Endothelial cell of umbilical vein (primary cell): ENCODE measurements at regions not wholly inside any gene's neighbourhood (a gene's known extent, or its start where the extent isn't known, plus 50 kb on each side); places are given as distances from the start of the nearest gene placed in this dataset.

ENCODE experiments used
- BruUV-seq: library from RNA; stranded (reverse); fragments of 400-500 nt; replicated peaks from 2 replicates; lab custom pipeline; 2021; lab: Mats Ljungman, UMichigan
- CTCF ChIA-PET: fragments of 300-600, 350-600 bp; sonication (Branson Sonifier 250); formaldehyde crosslinking; loops from one replicate; lab custom pipeline; 2021; ENCODE audit warnings: antibody characterized with exemption, inconsistent platforms; lab: Charles Lee
- POLR2A ChIA-PET: fragments of 300-600, 350-600 bp; sonication (Branson Sonifier 250); formaldehyde crosslinking; loops from one replicate; lab custom pipeline; 2021; ENCODE audit warnings: antibody characterized with exemption, inconsistent platforms; lab: Charles Lee
- DNase-seq: peaks from one replicate; pipeline ENCODE4 v3.0.0-alpha.2; 2011; ENCODE audit warnings: low read depth, low spot score
- FAIRE-seq: peaks from 2 replicates; lab custom pipeline; 2011; peaks lifted over from hg19 to GRCh38; lab: Jason Lieb, UNC
- H2AFZ ChIP-seq: 2 replicates; pipeline ENCODE4 v1.6.0; 2012; ENCODE audit warnings: low read depth, low read length, control low read depth, inconsistent platforms
- H3K27ac ChIP-seq: 2 replicates; pipeline ENCODE4 v1.5.1; 2011; ENCODE audit warnings: low read depth, mild to moderate bottlenecking, control low read depth, low read length, moderate library complexity; ENCODE audit not compliant: insufficient read depth
- H3K27me3 ChIP-seq, 2 experiments: 2 replicates each; pipeline versions ENCODE4 v1.6.0 to v1.6.1; 2011; ENCODE audit warnings: low read length in 2 of 2, mixed read lengths in 1 of 2; ENCODE audit not compliant: control insufficient read depth in 2 of 2, insufficient read depth in 2 of 2
- H3K36me3 ChIP-seq, 2 experiments: 2 replicates in 1 of 2; 3 replicates in 1 of 2; pipeline ENCODE4 v1.5.1; 2011; ENCODE audit warnings: low read length in 2 of 2, mild to moderate bottlenecking in 1 of 2, moderate library complexity in 1 of 2; ENCODE audit not compliant: control insufficient read depth in 2 of 2, insufficient read depth in 2 of 2; ENCODE audit errors: extremely low read depth in 1 of 2
- H3K4me1 ChIP-seq: 3 replicates; pipeline ENCODE4 v1.5.1; 2011; ENCODE audit warnings: mild to moderate bottlenecking, low read length; ENCODE audit not compliant: control insufficient read depth, insufficient read depth; ENCODE audit errors: extremely low read depth
- H3K4me2 ChIP-seq: 2 replicates; pipeline ENCODE4 v1.6.1; 2011; ENCODE audit warnings: low read length, control low read depth, mixed read lengths; ENCODE audit not compliant: insufficient read depth
- H3K4me3 ChIP-seq, 3 experiments: fragments of 200-600 bp in 1 of 3; sonication (generic), shearing (Covaris generic) in 1 of 3; replicated peaks in 1 of 3; 2 replicates each; pipeline ENCODE4 v1.5.1; 2011 to 2016; ENCODE audit warnings: control low read depth in 3 of 3, low read length in 3 of 3, mild to moderate bottlenecking in 2 of 3, inconsistent platforms in 1 of 3, low read depth in 1 of 3, moderate library complexity in 1 of 3; ENCODE audit not compliant: insufficient read depth in 1 of 3
- H3K79me2 ChIP-seq: 2 replicates; pipeline ENCODE4 v1.6.0; 2012; ENCODE audit warnings: low read length, inconsistent platforms; ENCODE audit not compliant: control insufficient read depth, insufficient read depth
- H3K9ac ChIP-seq: replicated peaks from 2 replicates; pipeline ENCODE3; 2011; ENCODE audit warnings: low read length, control low read depth; ENCODE audit not compliant: insufficient read depth; ENCODE audit errors: extremely low read depth
- H3K9me1 ChIP-seq: replicated peaks from 3 replicates; pipeline ENCODE4 v1.6.0; 2011; ENCODE audit warnings: mild to moderate bottlenecking, low read length; ENCODE audit not compliant: control insufficient read depth, insufficient read depth; ENCODE audit errors: extremely low read depth
- H3K9me3 ChIP-seq: replicated peaks from 2 replicates; pipeline ENCODE4 v1.5.1; 2012; ENCODE audit warnings: low read length, inconsistent platforms; ENCODE audit not compliant: control insufficient read depth, insufficient read depth
- H4K20me1 ChIP-seq: replicated peaks from 2 replicates; pipeline ENCODE3; 2011; ENCODE audit warnings: mild to moderate bottlenecking, low read length; ENCODE audit not compliant: control insufficient read depth, insufficient read depth; ENCODE audit errors: extremely low read depth
- EZH2 ChIP-seq: IDR thresholded peaks from 2 replicates; pipeline ENCODE4 v1.6.1; 2012; ENCODE audit warnings: borderline replicate concordance, low read depth, mild to moderate bottlenecking, moderate library complexity, low read length, inconsistent platforms; ENCODE audit not compliant: severe bottlenecking
- FOS ChIP-seq: IDR thresholded peaks from 2 replicates; pipeline ENCODE4 v1.6.1; 2011; ENCODE audit warnings: mild to moderate bottlenecking, low read length, moderate library complexity, borderline replicate concordance; ENCODE audit not compliant: insufficient read depth
- GATA2 ChIP-seq: IDR thresholded peaks from 2 replicates; pipeline ENCODE4 v1.7.0; 2011; ENCODE audit warnings: low read depth, mild to moderate bottlenecking, moderate library complexity, mixed read lengths, low read length; ENCODE audit not compliant: insufficient read length, insufficient read depth
- JUN ChIP-seq: IDR thresholded peaks from 2 replicates; pipeline ENCODE4 v1.6.1; 2011; ENCODE audit warnings: borderline replicate concordance, low read depth; ENCODE audit not compliant: insufficient read length, insufficient read depth
- MAX ChIP-seq: IDR thresholded peaks from 2 replicates; pipeline ENCODE4 v1.6.1; 2011; ENCODE audit not compliant: insufficient read depth, insufficient read length
- MYC ChIP-seq: IDR thresholded peaks from one replicate; pipeline ENCODE4 v1.6.1; 2011; ENCODE audit warnings: mild to moderate bottlenecking, low read depth, low read length
- POLR2A ChIP-seq: IDR thresholded peaks from 2 replicates; pipeline ENCODE4 v1.6.1; 2012; ENCODE audit warnings: low read depth, mild to moderate bottlenecking, control low read depth, low read length
- dilution Hi-C: fragments of 300-500 bp; cut with MboI; formaldehyde crosslinking; loops from one replicate; pipeline ENCODE4 v1.15.0; 2019; ENCODE audit warnings: low sequenced_read_pairs; ENCODE audit not compliant: extremely low pct_ligation_motif_present
- intact Hi-C: fragments of 100-400 bp; cut with micrococcal nuclease; formaldehyde crosslinking; loops from one replicate; pipeline ENCODE4 v1.10.0; 2022

- H3K4me1 ChIP-seq: peaks cover 10% of the 10 kb centered on the region
- DNase-seq (no peak), FAIRE-seq (no peak)
- H3K9me1 ChIP-seq: no peaks in the 10 kb centered on the region
- H3K79me2 ChIP-seq: no peaks in the 10 kb centered on the region
- H3K36me3 ChIP-seq: no peaks in the 10 kb centered on the region
- no peak overlapping the region for H2AFZ ChIP-seq
- H3K9me3 ChIP-seq: no peaks in the 10 kb centered on the region
- no peak overlapping the region for H3K9ac ChIP-seq
- intact Hi-C loops (no loop called here), dilution Hi-C loops (no loop called here)
- H3K27me3 ChIP-seq: no peaks in the 10 kb centered on the region
- ChIA-PET CTCF (no interaction called here), POLR2A (interaction anchor here (1.6 kb wide), 1 partner anchor 317 kb away, joined by 4 read pairs; no protein-coding TSS in a partner anchor)
- no peaks in the 10 kb centered on the region for H4K20me1 ChIP-seq
- no peak overlapping the region for H3K4me3 ChIP-seq
- no peak overlapping the region for H3K4me2 ChIP-seq
- H3K27ac ChIP-seq: no peak overlapping the region
- BruUV-seq: no TSS peak
- TF ChIP-seq JUN: no peak
- no peak for TF ChIP-seq POLR2A
- no peak for TF ChIP-seq GATA2
- TF ChIP-seq EZH2: no peak
- TF ChIP-seq MYC: no peak
Observed at GRCh38 chr13:44120043-44120442, 240.3 kb downstream of the LACC1 start.

- H3K79me2 ChIP-seq: no peaks in the 10 kb centered on the region
- FAIRE-seq (no peak), DNase-seq (no peak)
- no peak overlapping the region for H3K4me2 ChIP-seq
- H3K9me3 ChIP-seq: no peaks in the 10 kb centered on the region
- H3K27ac ChIP-seq: no peak overlapping the region
- H3K9ac ChIP-seq: no peak overlapping the region
- H3K27me3 ChIP-seq: no peaks in the 10 kb centered on the region
- peak overlapping the region; percentile 18 for H2AFZ ChIP-seq
- CTCF ChIA-PET: no interaction called here
- no peaks in the 10 kb centered on the region for H3K9me1 ChIP-seq
- dilution Hi-C loops (no loop called here), intact Hi-C loops (no loop called here)
- no TSS peak for BruUV-seq
- H4K20me1 ChIP-seq: no peaks in the 10 kb centered on the region
- TF ChIP-seq MYC: no peak
- TF ChIP-seq GATA2: no peak
- no peak for TF ChIP-seq MAX
- TF ChIP-seq POLR2A: no peak
- TF ChIP-seq FOS: no peak
- H3K4me3 ChIP-seq: no peak overlapping the region
- peaks cover 10% of the 10 kb centered on the region for H3K4me1 ChIP-seq
- POLR2A ChIA-PET: no interaction called here
- no peaks in the 10 kb centered on the region for H3K36me3 ChIP-seq
Observed at GRCh38 chr13:44120849-44121755, 241.4 kb downstream of the LACC1 start.
